ENCODE measurements at regions not wholly inside any gene's neighbourhood (a gene's known extent, or its start where the extent isn't known, plus 50 kb on each side); places are given as distances from the start of the nearest gene placed in this dataset.

DNA sequence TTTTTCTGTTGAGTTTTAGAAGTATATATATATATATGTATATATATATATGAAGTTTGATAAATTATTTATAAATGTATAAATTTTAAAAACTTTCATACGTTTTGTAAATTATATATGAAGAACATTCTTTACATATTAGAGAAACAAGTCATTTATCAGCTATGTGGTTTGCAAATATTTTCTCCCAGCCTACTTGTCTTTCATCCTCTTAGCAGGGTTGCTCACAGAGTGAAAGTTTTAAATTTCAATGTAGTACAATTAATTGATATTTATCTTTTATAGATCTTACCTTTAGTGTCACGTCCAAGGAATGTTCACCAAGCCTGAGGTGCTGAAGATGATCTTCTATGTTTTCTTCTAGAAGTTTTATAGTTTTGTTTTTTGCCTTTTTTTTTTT, 78.3 kb upstream of the HS6ST1 start:
- DNase-seq (ENCODE audit: low read depth, low spot score) = no peak

DNA sequence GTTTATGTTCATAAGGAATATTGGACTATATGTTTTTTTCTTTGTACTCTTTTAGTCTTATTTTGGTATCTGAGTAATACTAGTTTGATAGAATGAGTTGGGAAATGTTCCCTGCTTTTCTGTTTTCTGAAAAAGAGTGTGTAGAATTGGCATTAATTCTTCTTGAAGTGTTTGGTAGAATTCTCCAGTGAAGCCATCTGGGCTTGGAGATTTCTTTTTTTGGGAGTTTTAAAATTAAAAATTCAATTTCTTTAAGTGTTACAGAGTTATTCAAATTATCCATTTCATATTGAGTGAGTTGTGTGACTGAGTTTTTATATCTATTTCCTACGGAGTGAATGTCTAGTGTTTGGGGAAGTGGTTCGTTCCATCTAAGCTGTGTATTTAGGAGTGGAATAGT, 80.6 kb upstream of the HS6ST1 start:
- H3K27ac ChIP-seq = no peak overlapping the region
- no peak for DNase-seq (ENCODE audit: low read depth, low spot score)

More for the DNA sequence above, 78.3 kb upstream of the HS6ST1 start:
- H3K27ac ChIP-seq = peak overlapping the region; percentile 91

DNA sequence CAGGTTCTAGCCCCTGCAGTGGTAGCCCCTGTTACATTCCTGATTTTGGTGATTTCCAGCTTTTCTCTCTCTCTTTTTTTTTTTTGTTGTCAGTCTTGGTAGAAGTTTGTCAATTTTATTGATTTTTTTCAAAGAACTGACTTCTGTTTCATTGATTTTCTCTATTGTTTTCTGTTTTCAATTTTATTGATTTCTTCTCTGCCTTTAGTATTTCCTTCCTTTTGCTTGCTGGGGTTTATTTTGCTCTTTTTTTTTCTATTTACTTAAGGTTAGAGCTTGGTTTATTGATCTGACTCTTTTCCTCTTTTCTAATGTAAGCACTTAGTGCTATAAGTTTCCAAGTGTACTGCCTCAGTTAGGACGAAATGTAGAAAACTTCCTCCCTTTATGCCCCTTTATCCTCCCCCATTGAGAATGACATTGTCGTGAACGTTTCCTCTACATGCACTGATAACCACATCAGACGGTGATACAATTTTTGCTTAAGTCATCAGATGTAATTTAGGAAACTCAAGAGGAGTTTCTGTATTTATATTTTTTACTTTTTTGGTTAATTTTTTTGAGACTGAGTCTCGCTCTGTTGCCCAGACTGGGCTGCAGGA, 81.1 kb upstream of the HS6ST1 start:
- no peak for DNase-seq (ENCODE audit: low read depth, low spot score)
- no peak overlapping the region for H3K27ac ChIP-seq

DNA sequence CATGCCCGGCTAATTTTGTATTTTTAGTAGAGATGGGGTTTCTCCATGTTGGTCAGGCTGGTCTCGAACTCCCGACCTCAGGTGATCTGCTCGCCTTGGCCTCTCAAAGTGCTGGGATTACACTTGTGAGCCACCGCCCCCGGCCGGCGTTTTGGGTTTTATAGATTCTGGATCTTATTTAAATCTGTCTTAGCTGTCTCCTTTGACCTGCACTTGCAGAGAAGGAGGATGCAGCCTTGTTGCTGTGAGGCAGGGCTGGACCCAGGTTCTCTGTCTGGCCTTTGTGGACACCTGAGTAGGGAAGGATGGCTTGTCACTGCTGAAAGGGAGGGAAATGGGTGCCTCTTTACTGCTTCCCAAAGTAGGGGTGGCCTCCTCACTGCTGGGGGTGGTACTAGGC, 83.0 kb upstream of the HS6ST1 start:
- DNase-seq (ENCODE audit: low read depth, low spot score) = no peak
- no peak overlapping the region for H3K27ac ChIP-seq

DNA sequence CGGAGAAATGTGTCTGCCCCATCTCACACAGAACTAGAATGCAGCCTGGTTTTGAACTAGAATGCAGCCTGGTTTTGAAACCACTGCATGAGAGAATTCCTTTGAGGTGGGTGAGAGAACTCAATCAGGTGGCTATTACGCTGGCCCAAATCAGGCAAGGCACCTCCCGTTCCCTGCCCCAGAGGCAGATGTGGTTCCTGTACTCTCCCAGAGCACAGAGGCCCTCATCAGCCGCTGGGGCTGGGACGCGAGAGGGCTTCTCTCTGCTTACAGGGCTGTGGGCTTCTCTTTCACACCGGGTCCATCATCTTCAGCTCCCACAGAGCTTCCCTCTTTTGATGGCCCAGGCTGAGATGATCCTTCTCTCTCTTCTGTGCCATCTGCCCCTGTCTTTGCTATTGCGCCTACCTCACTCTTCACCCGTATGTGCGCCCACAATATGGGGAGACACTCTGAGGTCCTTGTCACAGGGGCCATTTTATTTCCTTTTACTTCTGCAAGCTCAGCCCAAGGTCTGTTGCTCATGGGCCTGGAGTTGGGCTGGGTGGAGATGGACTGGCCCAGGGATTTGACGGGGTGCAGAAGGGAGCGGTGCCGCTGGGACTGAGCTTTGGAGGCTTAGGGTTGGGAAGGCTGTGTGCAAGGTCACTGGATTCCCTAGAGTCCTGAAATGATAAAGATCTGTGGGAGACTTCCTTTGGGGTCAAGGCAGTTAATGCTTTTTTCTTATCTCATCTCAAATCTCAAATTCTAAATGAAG, 84.4 kb upstream of the HS6ST1 start:
- no peak overlapping the region for H3K27ac ChIP-seq
- no peak for DNase-seq (ENCODE audit: low read depth, low spot score)

DNA sequence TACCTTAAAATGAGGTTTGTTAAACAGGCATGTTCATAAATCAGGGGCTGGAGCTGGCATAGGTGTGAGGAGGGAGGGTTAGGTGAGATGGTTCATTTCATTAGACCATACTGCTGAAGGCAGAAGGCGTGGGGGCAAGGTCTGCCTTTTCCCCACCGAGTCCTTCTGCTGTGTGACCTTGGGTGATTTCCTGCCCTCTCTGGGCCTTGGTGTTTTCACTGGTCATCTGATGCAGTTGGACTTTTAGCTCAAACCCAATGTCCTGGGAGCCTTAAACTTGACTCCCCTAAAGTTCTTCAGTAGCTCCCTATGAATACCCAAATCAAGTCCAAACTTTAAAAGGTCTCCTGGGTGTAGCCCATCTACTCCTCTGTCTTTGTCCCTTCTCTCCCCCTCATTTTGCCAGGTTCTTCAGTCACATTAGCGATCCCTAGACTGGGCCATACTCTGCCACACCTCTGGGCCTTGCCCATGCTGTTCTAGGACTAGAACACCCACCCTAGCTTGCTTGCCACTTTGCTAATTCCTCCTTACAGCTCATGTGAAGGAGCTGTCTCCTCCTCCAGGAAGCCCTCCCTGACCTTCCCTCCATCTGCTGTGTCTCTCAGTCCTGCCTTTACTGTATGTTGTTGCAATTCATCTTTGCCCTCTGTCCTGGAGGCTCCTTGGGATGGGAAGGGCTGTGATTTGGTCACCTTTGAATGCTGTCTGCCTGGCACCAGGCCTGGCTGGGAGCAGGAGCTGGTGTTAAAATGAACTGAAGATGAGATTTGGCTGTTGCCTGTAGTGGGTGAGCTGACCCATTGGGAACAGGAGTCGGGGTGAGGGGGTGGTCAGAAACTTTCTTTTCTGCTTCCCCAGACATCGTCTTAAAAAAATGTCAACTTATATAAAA, 85.4 kb upstream of the HS6ST1 start:
- H3K27ac ChIP-seq = no peak overlapping the region
- no peak for DNase-seq (ENCODE audit: low read depth, low spot score)

DNA sequence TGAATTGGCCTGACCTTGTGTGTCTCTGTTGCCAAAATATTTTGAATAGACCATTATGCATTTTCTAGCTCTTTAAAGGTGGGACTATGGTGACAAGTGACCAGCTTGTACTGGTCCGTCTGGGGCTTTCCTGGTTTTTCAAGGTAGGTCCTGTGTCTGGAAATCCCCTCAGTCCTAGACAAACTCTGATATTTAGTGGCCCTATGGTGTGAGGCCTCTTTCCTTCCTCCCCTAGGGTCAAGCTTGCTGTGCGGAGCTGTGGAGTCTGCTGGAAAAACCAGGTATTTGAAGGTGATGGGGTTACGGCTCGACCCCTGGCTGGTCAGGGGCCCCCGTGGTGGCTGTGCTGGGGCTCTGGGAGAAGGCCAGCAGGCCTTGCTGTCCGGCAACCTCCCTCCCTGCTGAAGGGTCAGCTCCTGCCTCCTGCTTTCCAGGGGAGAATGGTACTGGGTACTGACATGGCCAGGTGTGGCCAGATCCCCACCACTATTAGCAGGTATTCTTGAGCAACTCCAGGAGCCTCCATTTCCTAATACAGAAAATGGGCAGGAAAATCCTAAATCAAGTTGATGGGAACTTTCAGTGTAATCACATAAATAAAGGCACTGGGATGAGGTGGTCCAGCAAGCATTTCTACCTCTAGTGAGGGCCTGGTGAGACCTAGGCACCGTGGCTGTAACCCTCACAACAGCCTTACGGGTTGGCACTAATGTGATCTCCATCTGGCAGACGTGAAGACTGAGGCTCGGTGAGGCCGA, 86.2 kb upstream of the HS6ST1 start:
- DNase-seq (ENCODE audit: low read depth, low spot score) = no peak
- H3K27ac ChIP-seq = no peak overlapping the region

DNA sequence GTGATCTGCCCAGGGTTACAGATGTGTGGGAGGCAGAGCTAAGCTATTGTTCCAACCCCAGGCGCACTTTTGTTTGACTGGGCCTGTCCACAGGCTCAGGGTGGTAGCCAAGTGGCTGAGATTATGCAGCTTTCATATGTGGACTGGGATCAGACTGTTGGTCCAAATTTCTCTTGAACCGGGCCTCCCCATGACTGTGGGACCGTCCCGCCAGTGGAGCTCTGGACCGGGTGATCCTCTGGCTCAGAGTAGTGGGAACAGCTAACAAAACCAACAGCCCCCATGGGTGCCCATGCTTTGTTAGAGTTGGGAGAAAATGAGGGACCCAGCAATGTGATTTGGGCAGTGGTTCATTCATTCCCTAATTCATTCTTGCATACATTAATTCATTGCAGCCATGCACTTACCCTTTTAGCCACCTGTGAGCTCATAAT, 86.8 kb upstream of the HS6ST1 start:
- no peak overlapping the region for H3K27ac ChIP-seq
- DNase-seq (ENCODE audit: low read depth, low spot score) = no peak

DNA sequence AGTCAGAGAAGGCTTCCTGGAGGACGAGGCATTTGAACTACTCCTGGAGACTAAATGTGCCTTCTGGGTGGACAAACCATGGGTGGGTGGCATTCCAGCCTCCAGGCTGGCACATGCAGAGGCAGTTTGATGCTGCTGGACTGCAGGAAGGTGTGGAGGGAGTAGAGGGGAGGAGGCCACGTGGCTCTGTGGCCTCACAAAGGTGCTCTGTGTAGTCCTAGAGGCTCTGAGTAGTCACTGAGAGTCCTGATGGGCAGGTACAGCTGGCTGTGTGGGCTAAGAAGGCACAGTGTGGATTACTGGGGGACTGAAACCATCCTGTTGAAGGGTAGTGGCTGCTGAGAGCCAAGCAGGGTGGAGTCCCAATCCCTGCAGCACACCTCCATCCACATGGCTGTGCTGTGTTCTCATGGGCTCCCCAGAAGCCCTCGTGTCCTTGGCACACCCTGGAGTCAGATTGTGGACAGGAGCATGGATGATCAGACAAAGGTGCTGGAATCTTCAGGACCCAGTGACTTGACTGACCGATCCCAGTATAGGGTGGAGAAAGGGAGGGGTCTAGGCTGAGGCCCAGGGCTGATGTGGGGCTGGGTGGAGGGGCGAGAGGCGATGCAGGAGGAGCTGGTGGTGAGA, 87.4 kb upstream of the HS6ST1 start:
- H3K27ac ChIP-seq = no peak overlapping the region
- DNase-seq (ENCODE audit: low read depth, low spot score) = no peak

DNA sequence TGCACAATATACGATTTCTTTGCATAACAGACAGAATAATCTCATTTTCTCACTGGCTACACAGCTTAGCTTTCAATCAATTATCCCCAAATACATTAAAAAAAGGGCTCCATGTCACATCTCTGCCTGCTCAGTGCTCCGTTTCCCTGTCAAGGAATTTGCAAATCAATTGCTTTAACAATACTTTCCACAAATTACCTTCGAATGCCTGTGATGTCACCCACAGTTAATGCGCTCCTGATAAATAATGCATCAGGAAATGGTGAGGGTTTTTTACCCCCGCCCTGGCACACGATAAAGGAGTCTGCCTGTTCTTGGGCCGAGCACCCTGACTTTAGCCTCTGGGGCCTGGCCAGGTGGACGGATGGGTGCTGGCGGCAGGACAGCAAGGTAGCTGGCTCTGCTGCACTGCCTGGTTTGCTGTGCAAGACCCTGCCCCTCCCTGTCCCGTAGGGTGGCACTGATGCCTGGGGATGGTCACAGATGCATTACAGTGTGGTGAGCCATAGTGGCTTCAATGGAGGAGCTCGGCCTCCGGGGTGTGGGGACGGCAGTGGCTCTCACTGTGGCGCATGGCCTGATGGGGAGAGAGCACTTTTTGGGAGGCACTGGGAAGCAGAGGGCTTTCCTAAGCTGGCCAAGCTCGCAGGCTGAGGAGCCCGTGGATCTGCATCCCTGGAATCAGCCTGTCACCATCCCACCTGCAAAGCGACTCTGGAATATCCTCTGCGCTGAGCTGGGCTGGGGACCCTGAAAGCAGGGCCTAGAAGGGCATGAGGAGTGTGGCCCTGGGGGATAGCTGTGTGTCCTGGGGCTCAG, 88.3 kb upstream of the HS6ST1 start:
- DNase-seq (ENCODE audit: low read depth, low spot score) = no peak
- no peak overlapping the region for H3K27ac ChIP-seq

DNA sequence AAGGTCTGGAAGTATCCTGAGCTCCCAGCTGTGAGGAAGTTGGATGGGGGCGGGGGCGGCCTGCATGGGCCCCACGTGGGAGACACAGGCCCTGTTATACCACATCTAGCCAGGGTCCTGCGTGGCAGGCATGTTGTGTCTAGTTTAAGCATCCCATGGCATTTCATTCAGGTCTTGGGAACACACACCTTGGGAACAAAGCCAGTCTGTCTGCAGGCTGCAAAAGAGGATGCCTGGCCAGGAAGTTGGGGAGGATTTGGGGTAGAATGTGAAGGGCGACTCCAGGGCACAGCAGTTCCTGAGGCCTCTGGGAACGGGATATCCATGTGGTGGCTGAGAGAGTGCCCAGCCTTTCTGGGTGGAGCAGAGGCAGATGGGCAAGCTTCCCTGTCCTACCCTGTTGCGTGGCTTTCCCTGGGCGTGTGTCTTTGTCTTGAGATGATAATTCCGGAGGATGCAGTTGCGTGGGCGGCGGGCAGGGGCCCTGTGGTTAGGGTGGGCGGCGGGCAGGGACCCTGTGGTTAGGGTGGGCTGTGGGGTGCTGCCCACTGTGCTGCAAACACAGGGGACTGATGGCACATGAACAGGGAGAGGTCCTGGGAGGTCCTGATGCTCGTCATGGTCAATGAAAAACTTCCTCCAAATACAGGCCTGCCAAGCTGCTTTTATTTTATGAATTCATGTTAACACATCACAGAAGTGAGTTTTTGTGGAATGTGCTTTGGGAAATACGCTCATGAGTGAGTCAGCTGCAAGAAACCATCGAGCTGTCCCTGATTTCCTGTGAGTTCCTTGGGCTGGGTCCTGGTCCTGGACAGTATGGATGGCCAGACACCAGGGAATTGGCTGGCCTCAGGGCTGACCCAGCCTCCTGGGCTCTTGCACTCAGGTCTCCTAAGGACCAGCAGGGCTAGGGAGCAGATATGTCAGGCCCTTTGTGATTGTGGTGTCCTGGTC, 90.0 kb upstream of the HS6ST1 start:
- H3K27ac ChIP-seq = peak overlapping the region; percentile 72
- DNase-seq (ENCODE audit: low read depth, low spot score) = no peak

DNA sequence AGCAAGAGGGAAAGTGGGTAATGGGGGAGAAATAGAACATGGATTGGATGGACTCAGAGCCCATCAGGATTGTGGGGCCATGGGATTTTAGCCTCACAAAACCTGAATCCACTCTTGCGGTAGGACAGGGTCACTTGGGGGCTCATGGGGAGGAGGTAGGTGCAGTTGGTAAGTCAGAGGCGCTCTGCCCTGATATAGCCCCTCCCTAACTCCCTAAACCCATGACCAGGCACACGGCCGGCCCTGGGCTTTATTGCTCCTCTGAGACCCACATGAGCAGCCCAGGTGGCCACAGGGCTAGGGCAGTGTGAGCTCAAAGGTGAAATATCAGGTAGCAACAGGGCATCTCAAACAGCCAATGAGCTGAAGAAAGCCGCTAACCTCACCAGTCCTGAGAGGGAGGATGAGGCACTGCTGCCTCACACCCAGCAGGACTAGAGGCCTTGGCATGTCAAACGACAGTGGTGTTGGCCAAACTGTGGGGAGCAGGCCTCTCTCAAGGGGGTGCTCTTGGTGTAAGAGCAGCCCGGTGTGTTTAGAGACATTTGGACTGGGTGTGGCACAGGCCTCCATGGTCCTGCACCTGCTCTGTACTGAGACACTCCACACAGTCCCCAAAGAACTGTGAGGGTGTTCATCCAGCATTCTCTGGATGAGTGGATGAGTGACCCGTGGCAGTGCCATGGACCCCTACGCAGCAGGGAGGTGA, 90.8 kb upstream of the HS6ST1 start:
- H3K27ac ChIP-seq = peak overlapping the region; percentile 72
- no peak for DNase-seq (ENCODE audit: low read depth, low spot score)

DNA sequence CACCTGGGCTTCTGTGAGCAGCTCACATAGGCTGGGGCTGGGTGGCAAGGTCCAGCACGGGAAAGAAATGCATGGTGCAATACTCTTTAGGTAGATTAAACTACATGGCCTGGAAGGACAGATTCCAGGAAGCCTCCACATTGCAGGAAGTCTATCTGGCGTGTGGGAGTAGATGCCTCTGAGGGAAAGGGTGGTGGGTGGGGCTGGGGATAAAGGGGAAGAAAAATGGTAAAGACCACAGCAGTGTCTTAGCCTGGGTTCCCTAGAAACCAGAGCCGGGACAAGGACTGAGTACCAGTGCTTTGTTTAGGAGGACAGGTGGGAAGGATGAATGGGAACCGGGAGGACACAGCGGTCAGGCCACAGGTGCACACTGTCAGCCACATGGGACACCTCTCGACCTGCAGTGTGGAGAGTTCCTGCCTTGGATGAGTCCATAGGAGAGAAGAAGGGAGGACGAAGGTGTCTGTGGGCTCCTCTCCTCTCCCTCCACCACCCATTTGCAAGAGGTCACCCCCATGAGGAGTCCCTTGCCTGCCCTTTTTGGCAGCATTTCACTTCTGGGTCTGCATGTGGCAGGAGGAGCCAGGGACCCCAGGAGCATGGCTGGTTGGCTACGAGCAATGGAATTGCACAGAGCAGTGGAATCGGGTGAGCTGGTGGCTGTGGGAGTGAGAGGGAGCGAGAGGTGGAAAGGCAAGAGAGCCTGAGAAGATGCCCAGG, 91.5 kb upstream of the HS6ST1 start:
- DNase-seq (ENCODE audit: low read depth, low spot score) = no peak

DNA sequence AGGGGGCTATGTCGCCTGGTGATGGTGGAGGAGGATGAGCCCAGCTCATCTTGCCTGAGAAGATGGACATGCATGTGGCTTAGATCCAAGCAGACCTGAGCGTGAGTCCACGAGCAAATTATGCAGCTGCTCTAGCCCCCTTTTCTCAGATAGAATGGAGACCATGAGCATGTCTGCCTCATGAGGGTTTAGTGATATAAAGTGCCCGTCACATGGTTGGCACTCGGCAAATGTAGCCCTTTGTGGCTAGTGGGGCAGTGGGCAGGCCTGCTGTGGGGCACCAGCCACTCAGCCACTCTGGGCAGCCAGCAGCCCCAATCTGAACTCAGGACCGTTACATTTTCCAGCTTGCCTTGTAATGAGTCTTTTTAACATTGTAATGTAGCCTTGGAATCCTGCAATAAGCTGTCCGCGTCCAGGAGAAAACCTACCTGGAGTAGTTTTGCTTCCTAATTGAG, 92.1 kb upstream of the HS6ST1 start:
- H3K27ac ChIP-seq = no peak overlapping the region
- DNase-seq (ENCODE audit: low read depth, low spot score) = no peak

More for the DNA sequence above, 91.5 kb upstream of the HS6ST1 start:
- no peak overlapping the region for H3K27ac ChIP-seq

DNA sequence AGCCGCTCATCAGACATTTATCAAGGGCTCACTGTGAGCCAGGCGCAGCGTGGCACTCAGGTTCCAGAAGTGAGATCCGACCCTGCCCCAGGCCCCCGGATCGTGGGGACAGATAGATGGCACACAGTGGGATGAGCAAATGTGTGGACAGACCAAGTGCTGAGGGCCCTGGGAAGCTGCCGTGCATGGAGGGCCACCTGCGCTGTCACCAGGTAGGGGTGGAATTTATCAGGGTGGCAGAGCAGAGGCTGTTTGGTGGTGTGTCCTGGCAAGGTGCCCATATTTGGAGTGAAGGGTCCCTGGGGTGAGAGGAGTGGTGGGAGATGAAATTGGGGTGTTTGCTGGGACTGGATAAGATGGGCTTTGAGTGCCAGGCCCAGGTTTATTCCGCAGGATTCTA, 92.8 kb upstream of the HS6ST1 start:
- H3K27ac ChIP-seq = no peak overlapping the region
- DNase-seq (ENCODE audit: low read depth, low spot score) = no peak

DNA sequence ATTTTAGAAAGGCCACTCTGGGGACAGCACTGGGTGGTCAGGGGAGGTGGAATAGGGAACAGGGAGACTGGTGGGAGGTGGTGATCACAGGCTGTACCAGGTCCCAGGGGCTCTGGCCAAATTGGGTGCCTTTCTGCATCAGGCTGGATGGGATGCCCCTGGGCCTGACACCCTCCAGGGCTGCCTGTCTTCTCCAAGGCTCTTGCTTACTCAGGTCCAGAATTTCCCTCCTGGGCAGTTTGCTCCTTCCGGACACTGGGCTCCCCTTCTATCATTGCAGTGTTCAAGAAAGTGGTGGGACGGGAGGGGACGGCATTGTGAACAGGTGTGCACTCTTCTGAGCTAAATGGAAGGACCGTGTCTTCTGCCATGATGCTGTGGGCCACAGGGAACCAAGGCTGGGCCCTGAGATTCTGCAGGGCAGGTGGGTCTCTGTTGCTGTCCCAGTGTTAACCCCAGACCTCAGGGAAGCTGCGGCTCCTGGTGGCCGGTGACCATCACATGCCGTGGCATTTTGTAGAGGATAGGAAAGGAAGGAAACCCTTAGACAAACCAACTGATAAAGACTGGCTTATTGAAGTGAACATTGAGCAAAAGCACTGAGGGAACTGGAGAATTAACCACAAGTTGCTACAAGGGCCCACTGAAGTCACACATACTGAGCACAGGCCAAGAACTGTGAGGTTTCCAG, 93.7 kb upstream of the HS6ST1 start:
- DNase-seq (ENCODE audit: low read depth, low spot score) = no peak
- H3K27ac ChIP-seq = no peak overlapping the region

All from epithelial cell of prostate (primary cell).